GM18868 (cell line): ENCODE measurements at regions not wholly inside any gene's neighbourhood (a gene's known extent, or its start where the extent isn't known, plus 50 kb on each side); places are given as distances from the start of the nearest gene placed in this dataset.
"Not testable (repeated sequence)": the region's sequence is repeated elsewhere in the genome, so short reads cannot be mapped to it uniquely, and the experiment has no call there.

Source experiments
- ATAC-seq: cut with Tn5 transposase; IDR thresholded peaks from one replicate; pipeline ENCODE4 v1.9.1; 2021; ENCODE audit warnings: mild to moderate bottlenecking, moderate library complexity; ENCODE audit not compliant: unreplicated experiment

- ATAC-seq: peak; percentile 64
Measured at GRCh38 chr7:49099587-49100326, 175.4 kb downstream of the CDC14C start.

- ATAC-seq: not testable (repeated sequence)
Measured at GRCh38 chr7:49100908-49101740, 176.8 kb downstream of the CDC14C start.

- ATAC-seq: no peak
Measured at GRCh38 chr7:49102411-49102810, 178.1 kb downstream of the CDC14C start.

GRCh38 chr7:49111706-49112105 is 187.4 kb downstream of the CDC14C start:
- ATAC-seq: no peak

GRCh38 chr7:49112222-49112621 is 187.9 kb downstream of the CDC14C start:
- ATAC-seq: no peak

GRCh38 chr7:49112647-49113046 is 188.3 kb downstream of the CDC14C start:
- no peak for ATAC-seq

GRCh38 chr7:49119706-49120105 is 195.4 kb downstream of the CDC14C start:
- no peak for ATAC-seq

GRCh38 chr7:49125246-49125645 is 200.9 kb downstream of the CDC14C start:
- ATAC-seq: no peak

GRCh38 chr7:49127359-49127913 is 203.1 kb downstream of the CDC14C start:
- no peak for ATAC-seq

- no peak for ATAC-seq
Measured at GRCh38 chr7:49137978-49138377, 213.6 kb downstream of the CDC14C start.

- no peak for ATAC-seq
Measured at GRCh38 chr7:49150486-49150885, 226.1 kb downstream of the CDC14C start.

GRCh38 chr7:49151146-49151545 is 226.8 kb downstream of the CDC14C start:
- no peak for ATAC-seq

- no peak for ATAC-seq
Measured at GRCh38 chr7:49158321-49158720, 234.0 kb downstream of the CDC14C start.

- ATAC-seq: no peak
Measured at GRCh38 chr7:49159536-49159935, 235.2 kb downstream of the CDC14C start.

GRCh38 chr7:49166441-49166840 is 242.1 kb downstream of the CDC14C start:
- no peak for ATAC-seq

- no peak for ATAC-seq
Measured at GRCh38 chr7:49172639-49173038, 248.3 kb downstream of the CDC14C start.

GRCh38 chr7:49174396-49174795 is 250.0 kb downstream of the CDC14C start:
- ATAC-seq: no peak

GRCh38 chr7:49187543-49188268 is 263.4 kb downstream of the CDC14C start:
- ATAC-seq: no peak

GRCh38 chr7:49228426-49229098 is 304.2 kb downstream of the CDC14C start:
- no peak for ATAC-seq

- no peak for ATAC-seq
Measured at GRCh38 chr7:49229246-49229645, 304.9 kb downstream of the CDC14C start.

- no peak for ATAC-seq
Measured at GRCh38 chr7:49243521-49243920, 319.2 kb downstream of the CDC14C start.
